ENCODE measurements at regions not wholly inside any gene's neighbourhood (a gene's known extent, or its start where the extent isn't known, plus 50 kb on each side); places are given as distances from the start of the nearest gene placed in this dataset.

DNA sequence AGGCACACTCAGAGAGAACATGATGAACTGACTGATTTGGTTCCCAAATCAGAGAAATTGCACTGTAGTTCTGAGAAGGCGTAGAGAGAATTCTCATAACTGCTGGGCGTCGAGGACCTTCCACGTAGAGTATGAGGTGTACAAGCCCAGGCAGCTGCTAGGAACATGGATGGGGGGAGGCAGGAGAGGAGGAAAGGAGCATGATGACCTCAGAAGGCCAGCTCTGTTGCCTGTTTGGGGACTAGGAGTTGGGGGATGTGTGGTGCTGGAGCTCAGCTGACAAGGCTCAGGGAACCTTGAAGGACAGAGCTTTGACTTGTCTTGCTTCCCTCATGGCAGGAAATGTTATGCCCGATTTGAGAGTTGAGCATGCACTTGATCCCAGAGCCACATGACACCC, 485.4 kb downstream of the IRX1 start:
- peaks cover 4% of the 10 kb centered on the region; the same call in 1 of the 3 replicates for H3K4me1 Mint-ChIP-seq
- H2AFZ ChIP-seq: no peak overlapping the region
- TF ChIP-seq, protein P1, sequence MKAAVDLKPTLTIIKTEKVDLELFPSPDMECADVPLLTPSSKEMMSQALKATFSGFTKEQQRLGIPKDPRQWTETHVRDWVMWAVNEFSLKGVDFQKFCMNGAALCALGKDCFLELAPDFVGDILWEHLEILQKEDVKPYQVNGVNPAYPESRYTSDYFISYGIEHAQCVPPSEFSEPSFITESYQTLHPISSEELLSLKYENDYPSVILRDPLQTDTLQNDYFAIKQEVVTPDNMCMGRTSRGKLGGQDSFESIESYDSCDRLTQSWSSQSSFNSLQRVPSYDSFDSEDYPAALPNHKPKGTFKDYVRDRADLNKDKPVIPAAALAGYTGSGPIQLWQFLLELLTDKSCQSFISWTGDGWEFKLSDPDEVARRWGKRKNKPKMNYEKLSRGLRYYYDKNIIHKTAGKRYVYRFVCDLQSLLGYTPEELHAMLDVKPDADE (IDR thresholded peaks at IDR 0.05): no peak
- TF ChIP-seq STAT1 (IDR thresholded peaks at IDR 0.05; ENCODE audit: unreplicated experiment): no peak
- TF ChIP-seq, protein P2, sequence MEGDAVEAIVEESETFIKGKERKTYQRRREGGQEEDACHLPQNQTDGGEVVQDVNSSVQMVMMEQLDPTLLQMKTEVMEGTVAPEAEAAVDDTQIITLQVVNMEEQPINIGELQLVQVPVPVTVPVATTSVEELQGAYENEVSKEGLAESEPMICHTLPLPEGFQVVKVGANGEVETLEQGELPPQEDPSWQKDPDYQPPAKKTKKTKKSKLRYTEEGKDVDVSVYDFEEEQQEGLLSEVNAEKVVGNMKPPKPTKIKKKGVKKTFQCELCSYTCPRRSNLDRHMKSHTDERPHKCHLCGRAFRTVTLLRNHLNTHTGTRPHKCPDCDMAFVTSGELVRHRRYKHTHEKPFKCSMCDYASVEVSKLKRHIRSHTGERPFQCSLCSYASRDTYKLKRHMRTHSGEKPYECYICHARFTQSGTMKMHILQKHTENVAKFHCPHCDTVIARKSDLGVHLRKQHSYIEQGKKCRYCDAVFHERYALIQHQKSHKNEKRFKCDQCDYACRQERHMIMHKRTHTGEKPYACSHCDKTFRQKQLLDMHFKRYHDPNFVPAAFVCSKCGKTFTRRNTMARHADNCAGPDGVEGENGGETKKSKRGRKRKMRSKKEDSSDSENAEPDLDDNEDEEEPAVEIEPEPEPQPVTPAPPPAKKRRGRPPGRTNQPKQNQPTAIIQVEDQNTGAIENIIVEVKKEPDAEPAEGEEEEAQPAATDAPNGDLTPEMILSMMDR (conservative IDR thresholded peaks at IDR 0.05; ENCODE audit: low read depth in 2 of 2): no peak
- TF ChIP-seq, protein P3, sequence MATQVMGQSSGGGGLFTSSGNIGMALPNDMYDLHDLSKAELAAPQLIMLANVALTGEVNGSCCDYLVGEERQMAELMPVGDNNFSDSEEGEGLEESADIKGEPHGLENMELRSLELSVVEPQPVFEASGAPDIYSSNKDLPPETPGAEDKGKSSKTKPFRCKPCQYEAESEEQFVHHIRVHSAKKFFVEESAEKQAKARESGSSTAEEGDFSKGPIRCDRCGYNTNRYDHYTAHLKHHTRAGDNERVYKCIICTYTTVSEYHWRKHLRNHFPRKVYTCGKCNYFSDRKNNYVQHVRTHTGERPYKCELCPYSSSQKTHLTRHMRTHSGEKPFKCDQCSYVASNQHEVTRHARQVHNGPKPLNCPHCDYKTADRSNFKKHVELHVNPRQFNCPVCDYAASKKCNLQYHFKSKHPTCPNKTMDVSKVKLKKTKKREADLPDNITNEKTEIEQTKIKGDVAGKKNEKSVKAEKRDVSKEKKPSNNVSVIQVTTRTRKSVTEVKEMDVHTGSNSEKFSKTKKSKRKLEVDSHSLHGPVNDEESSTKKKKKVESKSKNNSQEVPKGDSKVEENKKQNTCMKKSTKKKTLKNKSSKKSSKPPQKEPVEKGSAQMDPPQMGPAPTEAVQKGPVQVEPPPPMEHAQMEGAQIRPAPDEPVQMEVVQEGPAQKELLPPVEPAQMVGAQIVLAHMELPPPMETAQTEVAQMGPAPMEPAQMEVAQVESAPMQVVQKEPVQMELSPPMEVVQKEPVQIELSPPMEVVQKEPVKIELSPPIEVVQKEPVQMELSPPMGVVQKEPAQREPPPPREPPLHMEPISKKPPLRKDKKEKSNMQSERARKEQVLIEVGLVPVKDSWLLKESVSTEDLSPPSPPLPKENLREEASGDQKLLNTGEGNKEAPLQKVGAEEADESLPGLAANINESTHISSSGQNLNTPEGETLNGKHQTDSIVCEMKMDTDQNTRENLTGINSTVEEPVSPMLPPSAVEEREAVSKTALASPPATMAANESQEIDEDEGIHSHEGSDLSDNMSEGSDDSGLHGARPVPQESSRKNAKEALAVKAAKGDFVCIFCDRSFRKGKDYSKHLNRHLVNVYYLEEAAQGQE (IDR thresholded peaks at IDR 0.05; ENCODE audit: unreplicated experiment): no peak
- TF ChIP-seq ZNF331 (CRISPR knock-in tag; IDR thresholded peaks at IDR 0.05; ENCODE audit: low read depth): no peak
- TF ChIP-seq, protein P4, sequence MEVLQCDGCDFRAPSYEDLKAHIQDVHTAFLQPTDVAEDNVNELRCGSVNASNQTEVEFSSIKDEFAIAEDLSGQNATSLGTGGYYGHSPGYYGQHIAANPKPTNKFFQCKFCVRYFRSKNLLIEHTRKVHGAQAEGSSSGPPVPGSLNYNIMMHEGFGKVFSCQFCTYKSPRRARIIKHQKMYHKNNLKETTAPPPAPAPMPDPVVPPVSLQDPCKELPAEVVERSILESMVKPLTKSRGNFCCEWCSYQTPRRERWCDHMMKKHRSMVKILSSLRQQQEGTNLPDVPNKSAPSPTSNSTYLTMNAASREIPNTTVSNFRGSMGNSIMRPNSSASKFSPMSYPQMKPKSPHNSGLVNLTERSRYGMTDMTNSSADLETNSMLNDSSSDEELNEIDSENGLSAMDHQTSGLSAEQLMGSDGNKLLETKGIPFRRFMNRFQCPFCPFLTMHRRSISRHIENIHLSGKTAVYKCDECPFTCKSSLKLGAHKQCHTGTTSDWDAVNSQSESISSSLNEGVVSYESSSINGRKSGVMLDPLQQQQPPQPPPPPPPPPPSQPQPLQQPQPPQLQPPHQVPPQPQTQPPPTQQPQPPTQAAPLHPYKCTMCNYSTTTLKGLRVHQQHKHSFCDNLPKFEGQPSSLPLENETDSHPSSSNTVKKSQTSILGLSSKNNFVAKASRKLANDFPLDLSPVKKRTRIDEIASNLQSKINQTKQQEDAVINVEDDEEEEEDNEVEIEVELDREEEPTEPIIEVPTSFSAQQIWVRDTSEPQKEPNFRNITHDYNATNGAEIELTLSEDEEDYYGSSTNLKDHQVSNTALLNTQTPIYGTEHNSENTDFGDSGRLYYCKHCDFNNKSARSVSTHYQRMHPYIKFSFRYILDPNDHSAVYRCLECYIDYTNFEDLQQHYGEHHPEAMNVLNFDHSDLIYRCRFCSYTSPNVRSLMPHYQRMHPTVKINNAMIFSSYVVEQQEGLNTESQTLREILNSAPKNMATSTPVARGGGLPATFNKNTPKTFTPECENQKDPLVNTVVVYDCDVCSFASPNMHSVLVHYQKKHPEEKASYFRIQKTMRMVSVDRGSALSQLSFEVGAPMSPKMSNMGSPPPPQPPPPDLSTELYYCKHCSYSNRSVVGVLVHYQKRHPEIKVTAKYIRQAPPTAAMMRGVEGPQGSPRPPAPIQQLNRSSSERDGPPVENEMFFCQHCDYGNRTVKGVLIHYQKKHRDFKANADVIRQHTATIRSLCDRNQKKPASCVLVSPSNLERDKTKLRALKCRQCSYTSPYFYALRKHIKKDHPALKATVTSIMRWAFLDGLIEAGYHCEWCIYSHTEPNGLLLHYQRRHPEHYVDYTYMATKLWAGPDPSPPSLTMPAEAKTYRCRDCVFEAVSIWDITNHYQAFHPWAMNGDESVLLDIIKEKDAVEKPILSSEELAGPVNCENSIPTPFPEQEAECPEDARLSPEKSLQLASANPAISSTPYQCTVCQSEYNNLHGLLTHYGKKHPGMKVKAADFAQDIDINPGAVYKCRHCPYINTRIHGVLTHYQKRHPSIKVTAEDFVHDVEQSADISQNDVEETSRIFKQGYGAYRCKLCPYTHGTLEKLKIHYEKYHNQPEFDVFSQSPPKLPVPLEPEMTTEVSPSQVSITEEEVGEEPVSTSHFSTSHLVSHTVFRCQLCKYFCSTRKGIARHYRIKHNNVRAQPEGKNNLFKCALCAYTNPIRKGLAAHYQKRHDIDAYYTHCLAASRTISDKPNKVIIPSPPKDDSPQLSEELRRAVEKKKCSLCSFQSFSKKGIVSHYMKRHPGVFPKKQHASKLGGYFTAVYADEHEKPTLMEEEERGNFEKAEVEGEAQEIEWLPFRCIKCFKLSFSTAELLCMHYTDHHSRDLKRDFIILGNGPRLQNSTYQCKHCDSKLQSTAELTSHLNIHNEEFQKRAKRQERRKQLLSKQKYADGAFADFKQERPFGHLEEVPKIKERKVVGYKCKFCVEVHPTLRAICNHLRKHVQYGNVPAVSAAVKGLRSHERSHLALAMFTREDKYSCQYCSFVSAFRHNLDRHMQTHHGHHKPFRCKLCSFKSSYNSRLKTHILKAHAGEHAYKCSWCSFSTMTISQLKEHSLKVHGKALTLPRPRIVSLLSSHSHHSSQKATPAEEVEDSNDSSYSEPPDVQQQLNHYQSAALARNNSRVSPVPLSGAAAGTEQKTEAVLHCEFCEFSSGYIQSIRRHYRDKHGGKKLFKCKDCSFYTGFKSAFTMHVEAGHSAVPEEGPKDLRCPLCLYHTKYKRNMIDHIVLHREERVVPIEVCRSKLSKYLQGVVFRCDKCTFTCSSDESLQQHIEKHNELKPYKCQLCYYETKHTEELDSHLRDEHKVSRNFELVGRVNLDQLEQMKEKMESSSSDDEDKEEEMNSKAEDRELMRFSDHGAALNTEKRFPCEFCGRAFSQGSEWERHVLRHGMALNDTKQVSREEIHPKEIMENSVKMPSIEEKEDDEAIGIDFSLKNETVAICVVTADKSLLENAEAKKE (CRISPR knock-in tag; IDR thresholded peaks at IDR 0.05): no peak
- TF ChIP-seq CREB1 (CRISPR knock-in tag; IDR thresholded peaks at IDR 0.05; ENCODE audit: low read depth): no peak
- no peak for TF ChIP-seq NANOG (IDR thresholded peaks at IDR 0.05; ENCODE audit: borderline replicate concordance)
- no peak for TF ChIP-seq EZH2 (IDR thresholded peaks at IDR 0.05; ENCODE audit: low read depth, unreplicated experiment)
- TF ChIP-seq EZH2phosphoT487 (IDR thresholded peaks at IDR 0.05; ENCODE audit: unreplicated experiment): no peak
- TF ChIP-seq JUNB (IDR thresholded peaks at IDR 0.05; ENCODE audit: unreplicated experiment): no peak
- no peak for TF ChIP-seq POLR2AphosphoS5 (IDR thresholded peaks at IDR 0.05; ENCODE audit: low read depth)
- no peak for TF ChIP-seq ZNF114 (CRISPR knock-in tag; IDR thresholded peaks at IDR 0.05)
- H3K27me3 Mint-ChIP-seq (ENCODE audit: insufficient read depth, low read depth, poor library complexity): peaks cover 11% of the 10 kb centered on the region
- no peak overlapping the region for H3K4me3 ChIP-seq
- H3K36me3 Mint-ChIP-seq (ENCODE audit: low read depth): no peaks in the 10 kb centered on the region
- no peak overlapping the region for H3K4me2 ChIP-seq
- peaks cover 3% of the 10 kb centered on the region; the same call in 1 of the 3 replicates for H3K9me3 Mint-ChIP-seq
- H3K27me3 ChIP-seq (ENCODE audit: insufficient read depth): no peaks in the 10 kb centered on the region
- H3K27ac ChIP-seq (ENCODE audit: low read depth): no peak overlapping the region
- no peaks in the 10 kb centered on the region for H3K36me3 ChIP-seq (ENCODE audit: insufficient read depth)
- H3K9me2 ChIP-seq (ENCODE audit: insufficient read depth): peaks cover 4% of the 10 kb centered on the region; the same call in 1 of the 2 replicates
- no peaks in the 10 kb centered on the region for H3K79me2 ChIP-seq (replicated peaks; ENCODE audit: insufficient read depth)
- H3K4me1 ChIP-seq (ENCODE audit: insufficient read depth): no peaks in the 10 kb centered on the region
- no peaks in the 10 kb centered on the region for H4K20me1 ChIP-seq (replicated peaks; ENCODE audit: insufficient read depth)
- no peak overlapping the region for H3K4me3 Mint-ChIP-seq
- no peak for ATAC-seq
- H3K27ac Mint-ChIP-seq: no peak overlapping the region
- no peaks in the 10 kb centered on the region for H3F3A ChIP-seq (replicated peaks; ENCODE audit: low read depth)
- DNase-seq (ENCODE audit: low spot score): no peak

Data from GM23338 (cell line).